HG03575 (cell line): ENCODE measurements at regions not wholly inside any gene's neighbourhood (a gene's known extent, or its start where the extent isn't known, plus 50 kb on each side); places are given as distances from the start of the nearest gene placed in this dataset.

Experiments used
- ATAC-seq: cut with Tn5 transposase; IDR thresholded peaks from one replicate; pipeline ENCODE4 v1.9.1; 2021; ENCODE audit not compliant: unreplicated experiment, insufficient number of reproducible peaks, low FRiP score; ENCODE audit errors: extremely low read depth

DNA sequence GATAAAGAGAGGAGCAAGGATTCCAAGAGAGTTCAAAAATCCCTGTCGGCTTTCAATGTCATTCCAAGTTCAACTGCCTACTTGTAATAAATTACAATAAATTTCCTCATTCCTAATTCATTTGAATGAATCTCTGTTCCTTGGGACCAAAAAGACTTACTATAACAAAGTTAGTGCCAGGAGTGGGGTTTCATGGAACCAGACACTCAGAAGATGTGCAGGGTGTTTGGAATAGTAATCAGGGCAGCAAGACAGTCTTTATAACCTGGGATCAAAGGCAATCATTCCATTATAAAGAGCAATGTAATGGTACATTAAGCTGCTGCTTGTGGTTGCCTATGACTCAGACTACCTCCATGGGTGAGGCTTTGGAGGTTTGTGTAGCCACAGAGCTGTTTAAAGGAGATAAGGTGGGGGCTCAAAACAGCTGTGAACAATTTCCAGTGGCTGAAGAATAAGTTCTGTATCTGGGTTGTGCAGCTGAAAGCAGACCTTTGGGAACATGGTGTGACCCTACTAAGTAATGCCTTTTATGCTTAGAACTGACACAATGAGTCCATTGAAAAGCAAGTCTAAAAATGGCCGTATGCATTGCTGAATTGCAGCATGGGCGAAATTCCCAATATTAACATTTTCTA is 159.9 kb downstream of the LINC00237 start:
- no peak for ATAC-seq

DNA sequence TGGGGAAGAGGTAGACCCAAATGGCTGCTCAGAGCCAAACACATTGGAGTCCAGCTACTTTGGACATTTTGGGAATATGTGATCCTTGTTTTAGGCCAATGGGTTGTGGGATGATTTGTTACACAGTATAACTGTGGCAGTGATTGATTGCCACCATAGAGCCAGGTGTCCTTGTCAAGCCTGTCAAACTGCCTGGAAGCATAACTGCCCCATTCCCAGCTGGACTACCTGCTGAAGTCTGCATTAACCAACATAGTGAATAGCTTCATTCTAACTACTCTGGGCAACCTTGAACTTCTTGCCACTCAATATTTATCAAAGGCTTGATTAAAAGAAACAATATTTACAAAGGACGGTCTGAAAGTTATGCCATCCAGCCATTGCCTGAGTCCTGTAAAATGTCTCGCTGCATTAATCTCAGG is 164.7 kb downstream of the LINC00237 start:
- ATAC-seq, result no peak

DNA sequence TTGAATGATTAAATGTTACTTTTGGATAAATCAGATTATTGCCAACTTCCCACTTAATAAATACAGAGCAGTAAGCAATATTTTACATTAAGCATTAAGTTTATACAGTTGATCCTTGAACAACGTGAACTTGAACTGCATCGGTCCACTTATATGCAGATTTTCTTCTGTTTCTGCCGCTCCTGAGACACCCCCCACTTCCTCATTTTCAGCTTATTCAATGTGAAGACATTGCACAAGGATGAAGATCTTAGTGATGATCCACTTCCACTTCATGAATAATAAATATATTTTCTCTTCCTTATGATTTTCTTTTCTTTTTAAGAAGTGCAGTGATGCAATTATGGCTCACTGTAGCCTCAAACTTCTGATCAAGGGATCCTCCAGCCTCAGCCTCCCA is 167.2 kb downstream of the LINC00237 start:
- ATAC-seq, result no peak

DNA sequence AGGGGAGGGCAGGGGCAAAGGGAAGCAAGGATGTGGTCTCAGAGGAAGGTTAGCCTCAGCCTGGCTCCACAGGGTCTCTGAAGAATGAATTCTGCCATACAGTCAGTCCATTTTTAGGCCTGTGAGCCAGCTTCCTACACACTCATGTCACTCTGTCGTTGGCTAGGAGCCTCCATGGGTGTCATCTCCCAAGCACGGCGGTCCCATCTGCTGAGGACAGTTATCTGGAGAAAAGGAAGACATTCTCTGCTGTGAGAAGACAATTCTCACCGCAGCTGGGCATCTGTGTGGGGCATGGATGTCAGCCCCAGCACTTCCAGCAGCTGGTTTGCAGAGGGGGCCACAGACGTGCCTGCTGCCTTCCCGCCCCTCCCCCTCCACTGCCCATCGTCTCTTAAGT is 167.6 kb downstream of the LINC00237 start:
- no peak for ATAC-seq

DNA sequence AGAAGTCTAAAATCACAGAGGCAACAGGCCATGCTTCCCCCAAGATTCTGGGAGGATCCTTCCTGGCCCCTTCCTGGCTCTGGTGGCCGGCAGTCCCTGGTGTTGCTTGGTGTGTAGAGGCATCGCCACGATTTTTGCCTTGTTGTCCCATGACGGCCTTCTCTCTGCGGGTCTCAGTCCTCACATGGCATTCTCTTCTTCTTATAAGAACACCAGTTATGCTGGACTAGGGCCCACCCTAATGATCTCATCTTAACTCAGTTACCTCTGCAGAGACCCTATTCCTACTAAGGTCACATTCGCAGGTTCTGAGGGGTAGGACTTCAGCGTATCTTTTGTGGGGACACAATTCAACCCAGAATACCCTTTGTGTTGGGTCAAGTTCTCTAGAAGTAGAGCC is 168.0 kb downstream of the LINC00237 start:
- no peak for ATAC-seq

DNA sequence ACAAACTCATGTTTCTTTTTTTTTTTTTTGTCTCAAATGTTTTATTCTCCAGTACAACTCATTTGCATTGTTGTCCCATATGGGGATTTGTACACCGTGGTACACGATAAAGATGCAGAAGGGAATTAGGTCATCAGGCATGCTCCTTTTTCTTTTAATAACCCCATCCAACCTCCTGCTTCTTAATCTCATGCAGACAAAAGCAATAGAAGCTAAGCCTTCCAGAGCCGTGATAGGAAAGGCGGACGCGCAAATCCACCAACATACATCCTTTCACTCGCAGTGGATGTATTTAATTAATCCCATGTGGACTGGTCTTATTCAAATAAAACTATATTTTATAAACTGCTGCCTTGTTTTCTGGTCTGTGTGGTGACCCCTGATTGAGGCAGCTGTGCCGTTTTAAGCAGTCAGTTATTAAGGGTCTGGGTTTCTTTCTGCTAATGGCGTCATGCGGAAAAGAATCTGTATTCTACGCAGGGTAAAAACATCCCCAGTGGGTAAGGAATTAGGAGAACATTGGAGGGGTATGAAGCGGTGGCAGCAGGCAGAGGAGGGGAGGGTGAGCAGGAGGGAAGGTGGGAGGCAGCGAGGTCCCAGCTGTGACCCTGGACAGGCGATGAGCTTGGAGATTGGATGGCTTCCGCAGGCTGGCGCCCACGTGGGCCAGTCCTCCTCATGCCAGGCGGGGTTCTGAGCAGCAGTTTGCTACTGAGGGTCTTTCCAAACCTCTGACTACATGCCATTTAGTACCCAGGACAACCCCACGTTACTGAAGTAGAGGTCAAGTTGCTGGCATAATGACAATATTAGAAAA is 172.8 kb downstream of the LINC00237 start:
- ATAC-seq, result no peak

DNA sequence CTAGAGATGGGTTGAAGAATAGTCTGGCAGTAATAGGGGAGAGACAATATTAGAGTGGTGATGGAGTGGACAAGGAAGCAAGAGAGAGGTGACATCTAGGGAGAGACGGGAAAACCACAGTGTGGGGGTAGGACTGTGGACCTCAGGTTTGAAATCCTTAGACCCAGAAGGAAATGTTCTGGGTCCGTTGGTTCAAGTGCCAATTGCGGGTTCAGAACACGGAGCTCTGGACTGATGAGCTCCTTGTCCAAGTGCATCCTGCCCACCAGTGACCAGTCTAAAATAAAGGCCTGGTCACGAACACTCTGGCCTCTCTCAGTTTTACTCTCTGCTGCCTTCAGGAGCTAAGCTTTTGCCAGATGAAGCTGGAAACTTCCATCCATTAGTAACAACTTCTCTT is 174.0 kb downstream of the LINC00237 start:
- no peak for ATAC-seq

DNA sequence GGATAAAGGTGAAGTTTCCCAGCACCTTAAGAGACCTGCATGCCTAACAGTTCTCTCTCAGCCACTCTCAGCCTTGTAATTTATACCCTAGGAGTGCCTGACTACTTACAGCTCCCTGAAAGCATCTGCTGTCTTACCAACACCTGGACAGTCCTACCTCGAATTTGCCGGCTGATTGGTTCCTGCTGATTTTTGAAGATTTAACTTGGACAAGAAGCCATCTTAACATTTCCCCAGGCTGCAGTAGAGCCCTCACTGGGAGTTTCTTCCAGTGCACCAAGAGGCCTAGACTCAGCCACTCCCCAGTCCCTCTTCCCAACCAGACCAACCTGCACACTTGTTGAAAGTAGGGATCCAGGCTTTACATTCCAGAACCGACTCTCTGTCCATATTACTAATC is 174.5 kb downstream of the LINC00237 start:
- ATAC-seq, result no peak

DNA sequence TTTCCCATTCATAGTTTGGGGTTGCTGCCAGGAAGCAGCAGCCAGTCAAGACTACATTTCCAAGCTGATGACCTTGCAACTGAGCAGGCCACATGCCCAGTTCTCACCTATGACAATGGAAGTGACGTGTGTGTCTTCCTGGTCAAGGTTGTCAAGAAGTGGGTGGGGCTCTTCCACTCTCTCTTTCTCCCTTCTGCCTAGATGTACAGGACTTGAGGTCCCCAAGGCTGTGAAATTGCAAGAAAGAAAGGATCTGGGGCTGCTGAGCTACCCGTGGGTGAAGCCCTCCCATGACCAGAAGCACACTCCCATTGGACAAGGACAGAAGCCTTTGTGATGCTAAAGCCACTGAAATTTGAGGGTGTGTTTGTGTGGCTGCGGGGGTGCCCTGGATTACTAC is 175.1 kb downstream of the LINC00237 start:
- ATAC-seq, result no peak

DNA sequence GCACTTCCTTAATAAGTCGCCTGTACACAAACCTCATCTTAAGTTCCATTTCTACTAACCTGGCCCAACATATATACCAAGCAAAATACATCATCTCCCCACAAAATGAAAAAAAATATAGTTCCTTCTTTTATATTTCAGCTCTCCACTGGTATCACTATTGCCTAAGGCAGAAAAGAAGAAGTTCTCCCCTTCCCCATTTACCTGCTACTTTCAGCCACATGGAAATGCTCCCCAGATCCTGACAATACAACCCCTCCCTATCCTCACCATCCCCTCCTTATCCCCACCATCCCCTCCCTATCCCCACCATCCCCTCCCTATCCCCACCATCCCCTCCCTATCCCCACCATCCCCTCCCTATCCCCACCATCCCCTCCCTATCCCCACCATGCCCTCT is 175.7 kb downstream of the LINC00237 start:
- no peak for ATAC-seq

DNA sequence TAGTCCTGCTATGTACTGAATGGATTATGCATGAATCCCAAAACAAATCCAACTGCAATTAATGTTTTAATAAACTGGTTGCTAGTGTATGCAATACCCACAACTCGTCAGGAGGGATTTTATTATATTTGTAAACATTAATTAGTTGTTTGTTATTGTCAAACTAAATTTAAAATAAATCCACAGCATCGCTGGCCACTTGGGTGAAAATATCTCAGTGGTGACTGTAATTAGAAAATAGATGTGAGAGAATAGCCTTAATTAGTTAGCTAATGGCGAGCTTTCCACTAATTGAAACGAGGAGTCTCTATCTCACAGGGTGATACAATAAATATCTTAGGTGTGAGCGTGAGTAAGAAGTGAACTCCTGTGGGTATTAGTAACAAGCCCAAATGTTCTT is 176.8 kb downstream of the LINC00237 start:
- no peak for ATAC-seq

DNA sequence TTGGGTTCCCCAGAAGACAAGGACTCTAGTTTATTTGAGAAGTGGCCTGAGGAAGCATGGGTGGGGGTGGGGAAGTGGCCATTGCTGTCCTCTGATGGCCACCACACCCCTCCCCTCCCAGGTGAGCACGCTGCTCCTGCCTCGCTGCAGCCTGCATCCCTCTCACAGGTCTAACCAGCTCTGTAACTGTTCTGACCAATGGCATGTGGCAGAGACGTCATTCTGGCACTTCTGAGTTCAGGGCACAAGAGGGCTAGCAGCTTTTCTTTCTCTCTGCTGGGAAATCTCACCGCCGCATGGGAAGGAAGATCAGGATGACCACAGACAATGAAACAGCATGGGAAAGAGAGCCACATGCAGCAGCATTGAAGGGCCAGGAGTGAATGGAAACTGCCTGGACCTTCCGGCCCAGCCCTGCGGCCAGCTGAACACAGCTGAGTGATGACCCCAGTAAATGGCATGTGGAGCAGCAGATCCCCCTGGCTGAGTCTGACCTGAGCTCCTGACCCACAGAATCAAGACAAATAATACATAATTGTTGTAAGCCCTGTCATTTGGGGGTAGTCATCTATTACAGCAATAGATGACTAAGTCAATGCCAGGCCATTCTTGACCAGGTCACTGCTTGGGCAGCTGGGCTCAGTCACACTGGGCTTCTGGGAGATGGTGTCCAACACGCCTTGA is 179.8 kb downstream of the LINC00237 start:
- no peak for ATAC-seq

DNA sequence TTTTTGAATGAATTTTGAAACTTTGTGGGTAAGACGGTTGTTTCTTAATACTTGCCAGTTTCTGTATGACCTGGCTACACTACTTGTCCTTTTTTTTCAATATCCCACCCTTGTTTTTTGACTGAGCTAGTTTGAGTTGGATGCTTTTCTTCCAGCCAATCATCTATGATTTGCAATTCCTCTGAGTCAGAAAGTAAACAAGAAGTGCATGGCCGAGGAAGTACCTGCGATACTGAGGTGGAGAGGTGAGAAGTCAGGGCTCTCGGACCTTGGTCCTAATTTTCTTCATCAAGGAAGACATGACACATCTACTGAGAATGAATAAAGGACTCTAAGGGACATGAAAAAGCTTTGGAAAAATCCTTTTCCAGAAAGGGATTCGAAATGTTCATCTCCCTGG is 185.7 kb downstream of the LINC00237 start:
- ATAC-seq, result no peak

DNA sequence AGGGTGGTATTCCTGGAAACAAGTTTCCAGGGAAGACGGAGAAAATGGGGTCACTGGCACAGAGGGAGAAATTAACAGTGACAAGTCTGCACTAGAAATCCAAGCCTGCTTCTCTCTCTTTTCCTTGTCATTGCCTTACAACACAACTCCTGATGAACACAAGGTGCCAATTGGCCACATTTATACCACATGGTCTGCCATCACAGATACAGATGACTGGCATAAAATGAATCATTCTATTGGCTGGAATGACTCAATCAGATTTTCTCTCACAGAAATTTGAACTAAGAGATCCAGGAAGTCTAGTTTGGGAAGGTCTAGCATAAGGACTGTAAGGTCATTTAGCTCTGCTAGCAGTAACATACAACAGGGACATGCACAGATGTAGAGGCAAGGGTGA is 190.3 kb downstream of the LINC00237 start:
- no peak for ATAC-seq

DNA sequence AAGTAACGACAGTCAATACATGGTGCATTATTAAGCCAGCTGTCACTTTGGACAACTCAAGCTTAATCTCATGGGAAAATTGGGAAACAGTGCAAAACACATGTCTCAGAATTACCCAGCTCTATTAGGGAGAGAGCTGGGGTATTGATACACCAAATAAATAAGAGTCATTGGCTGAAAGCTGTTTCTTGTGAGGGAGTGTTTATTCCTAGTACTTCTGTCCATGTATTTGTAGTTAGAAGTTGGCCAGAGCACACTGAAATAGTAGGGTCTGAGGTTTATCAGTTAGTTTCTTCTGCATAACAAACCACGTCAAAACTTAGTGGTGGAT is 192.0 kb upstream of the RALGAPA2 start:
- no peak for ATAC-seq

DNA sequence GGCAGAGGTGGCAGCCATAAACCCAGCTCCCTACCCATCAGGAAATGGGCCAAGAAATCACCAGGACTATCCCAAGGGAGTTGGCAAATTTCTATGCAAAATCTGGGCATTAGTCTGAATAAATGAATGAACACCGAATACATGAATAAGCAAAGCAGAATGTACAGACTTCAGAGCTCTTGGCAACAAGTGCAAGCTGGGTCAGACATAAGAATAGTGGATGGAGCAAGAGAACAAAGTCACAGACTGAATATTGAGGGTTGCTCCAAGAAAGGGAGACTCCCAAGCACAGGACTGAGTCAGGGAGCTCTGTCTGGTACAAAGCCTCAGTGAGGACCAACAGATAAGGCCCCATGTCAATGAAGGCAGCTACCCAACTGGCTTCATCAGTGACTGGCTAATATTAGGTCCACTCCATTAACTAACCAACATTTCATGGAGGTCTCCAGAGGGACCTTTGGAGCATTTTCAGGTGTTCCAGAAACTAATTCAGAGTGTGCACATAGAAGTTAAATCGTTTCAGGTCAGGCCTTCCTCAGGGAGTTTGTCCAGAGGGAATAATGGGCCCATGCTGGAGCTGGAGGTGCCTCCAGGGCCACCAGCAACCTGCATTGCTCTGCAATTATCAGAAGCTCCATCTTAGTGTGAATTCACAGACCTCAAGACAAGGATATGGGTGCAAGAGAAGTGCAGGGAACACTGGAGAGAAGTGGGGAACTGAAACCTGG is 191.5 kb upstream of the RALGAPA2 start:
- no peak for ATAC-seq

DNA sequence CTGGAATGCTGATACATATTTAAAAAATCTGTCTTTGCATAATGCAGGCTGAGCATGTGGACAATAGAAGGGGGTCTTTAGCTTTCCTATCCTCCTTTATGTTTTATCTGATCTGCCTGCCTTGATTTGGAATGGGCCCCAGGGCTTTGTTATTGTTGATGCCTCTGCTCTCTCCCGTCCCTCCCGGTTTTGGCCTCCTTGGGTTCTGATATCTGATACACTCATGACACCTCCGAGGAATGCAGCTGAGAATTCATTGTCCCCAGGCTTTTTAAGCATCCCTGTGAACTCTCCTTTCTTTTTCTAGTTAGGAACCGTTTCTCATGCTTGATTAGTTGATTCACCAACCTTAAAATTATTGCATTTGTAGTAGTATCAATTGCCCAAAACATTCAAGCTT is 185.5 kb upstream of the RALGAPA2 start:
- no peak for ATAC-seq

DNA sequence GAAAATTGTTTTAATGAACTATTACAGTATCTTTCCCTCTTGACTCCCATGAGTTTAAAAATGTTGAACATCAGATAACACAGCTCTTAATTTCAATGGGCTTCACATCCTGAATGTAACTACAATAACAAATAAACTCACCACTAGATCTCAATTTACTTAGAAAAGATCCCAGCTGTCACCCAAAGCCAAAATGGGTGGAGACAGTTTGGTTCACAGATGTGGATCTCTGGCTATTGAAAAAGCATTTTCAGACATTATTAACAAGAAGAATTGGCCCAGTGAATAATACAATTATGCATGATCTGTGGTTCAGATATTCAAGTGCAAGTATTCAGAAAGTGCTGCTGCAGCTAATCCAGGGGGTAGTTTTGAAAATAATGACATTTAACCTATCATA is 184.7 kb upstream of the RALGAPA2 start:
- ATAC-seq, result no peak

DNA sequence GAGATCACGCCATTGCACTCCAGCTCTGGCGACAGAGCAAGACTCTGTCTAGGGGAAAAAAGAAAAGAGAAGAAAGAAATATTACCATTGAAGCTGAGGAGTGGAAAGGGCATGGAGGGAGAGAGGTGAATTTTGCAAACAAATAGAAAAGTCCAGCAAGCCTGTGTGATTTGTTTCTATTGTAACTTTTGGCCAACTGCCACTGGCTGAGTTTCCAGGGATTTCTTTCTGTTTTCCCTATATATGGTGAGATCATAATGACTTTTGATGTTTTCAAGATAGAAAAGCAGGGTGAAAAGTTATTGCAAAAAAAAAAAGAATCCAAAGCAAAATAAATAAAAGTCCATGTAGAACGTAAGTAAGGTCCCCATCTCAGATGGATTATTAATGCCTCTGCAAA is 184.2 kb upstream of the RALGAPA2 start:
- ATAC-seq, result no peak

DNA sequence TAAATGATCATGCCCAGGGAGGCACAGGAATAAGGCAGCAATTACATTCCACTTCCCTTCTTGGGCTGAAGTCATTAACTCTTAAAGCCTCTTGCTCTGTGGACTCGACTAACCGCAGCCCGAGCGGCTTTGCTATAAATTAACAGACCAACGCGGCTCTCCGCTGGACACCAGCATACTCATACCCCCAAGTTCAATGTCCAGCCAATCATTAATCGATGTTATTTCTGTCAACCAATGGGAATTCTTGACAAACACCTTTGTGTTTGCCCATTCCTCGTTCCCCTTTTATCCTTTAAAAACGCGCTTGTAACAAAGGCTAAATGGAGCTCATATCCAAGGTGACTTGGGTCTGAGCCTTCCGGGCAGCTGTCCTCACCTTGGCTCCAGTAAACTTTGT is 183.1 kb upstream of the RALGAPA2 start:
- no peak for ATAC-seq
